GM12878 (cell line): ENCODE measurements at regions not wholly inside any gene's neighbourhood (a gene's known extent, or its start where the extent isn't known, plus 50 kb on each side); places are given as distances from the start of the nearest gene placed in this dataset.

Experiments used
- CTCF ChIP-seq, 3 experiments: IDR thresholded peaks in 2 of 3; conservative IDR thresholded peaks in 1 of 3; 2 replicates each; pipeline ENCODE4 v1.5.1; 2011; ENCODE audit warnings: low read depth in 3 of 3, low read length in 3 of 3, mild to moderate bottlenecking in 3 of 3, control low read depth in 2 of 3, moderate library complexity in 2 of 3, inconsistent platforms in 1 of 3, mixed read lengths in 1 of 3; ENCODE audit not compliant: control insufficient read depth in 2 of 3, insufficient read depth in 1 of 3; ENCODE audit errors: extremely low read depth in 1 of 3
- FOS ChIP-seq: IDR thresholded peaks from 3 replicates; pipeline ENCODE4 v1.6.1; 2011; ENCODE audit warnings: borderline replicate concordance; ENCODE audit not compliant: insufficient read length; ENCODE audit errors: extremely low read depth
- HDAC2 ChIP-seq: fragments of 200-600 bp; sonication (generic); IDR thresholded peaks from 2 replicates; pipeline ENCODE4 v1.6.1; 2017
- KLF5 ChIP-seq: fragments of 450-650 bp; IDR thresholded peaks from 2 replicates; pipeline ENCODE4 v1.6.1; 2014; ENCODE audit warnings: mild to moderate bottlenecking; ENCODE audit not compliant: partially characterized antibody
- RAD21 ChIP-seq: IDR thresholded peaks from 2 replicates; pipeline ENCODE4 v1.6.1; 2011; ENCODE audit warnings: mild to moderate bottlenecking, low read depth, low read length, moderate library complexity; ENCODE audit not compliant: insufficient read depth
- SIN3A ChIP-seq: IDR thresholded peaks from 2 replicates; pipeline ENCODE4 v1.6.1; 2012; ENCODE audit warnings: low read depth, low read length, improper control_type of control experiment

- TF ChIP-seq CTCF (IDR thresholded peaks at IDR 0.05 in 2 of 3, conservative IDR thresholded peaks at IDR 0.05 in 1 of 3; ENCODE audit: control insufficient read depth in 2 of 3, extremely low read depth in 1 of 3, insufficient read depth in 1 of 3, low read depth in 3 of 3, low read length in 3 of 3) (no peak), SIN3A (no peak), RAD21 (no peak), FOS (no peak), KLF5 (no peak), HDAC2 (no peak)
Measured at GRCh38 chr6:6780231-6780630, 191.7 kb downstream of the LY86 start.
